ENCODE measurements at regions not wholly inside any gene's neighbourhood (a gene's known extent, or its start where the extent isn't known, plus 50 kb on each side); places are given as distances from the start of the nearest gene placed in this dataset.

DNA sequence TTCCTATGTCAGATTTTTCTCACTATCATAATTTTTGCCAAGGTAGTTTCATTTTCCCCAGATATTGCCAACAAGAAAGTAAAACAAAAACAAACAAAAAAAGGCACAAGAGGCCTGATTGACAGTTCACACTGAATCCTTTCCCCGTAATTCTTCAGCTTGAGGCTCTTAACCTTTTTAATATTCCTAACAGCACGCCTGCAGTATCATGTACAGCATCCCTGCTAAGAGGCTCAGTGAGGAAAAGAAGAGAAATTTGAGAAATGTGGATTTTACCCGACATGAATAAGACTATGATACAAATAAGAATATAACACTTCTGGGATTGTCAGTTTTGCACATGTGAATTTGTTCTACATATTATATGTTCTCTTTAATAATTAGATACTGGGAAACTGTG lies 182.4 kb upstream of the CDK1 start:
- peaks cover 15% of the 10 kb centered on the region for H3K4me1 Mint-ChIP-seq
- H3K4me3 ChIP-seq = no peak overlapping the region
- ATAC-seq = no peak
- TF ChIP-seq EZH2phosphoT487 (IDR thresholded peaks at IDR 0.05; ENCODE audit: unreplicated experiment) = no peak
- TF ChIP-seq, protein P1, sequence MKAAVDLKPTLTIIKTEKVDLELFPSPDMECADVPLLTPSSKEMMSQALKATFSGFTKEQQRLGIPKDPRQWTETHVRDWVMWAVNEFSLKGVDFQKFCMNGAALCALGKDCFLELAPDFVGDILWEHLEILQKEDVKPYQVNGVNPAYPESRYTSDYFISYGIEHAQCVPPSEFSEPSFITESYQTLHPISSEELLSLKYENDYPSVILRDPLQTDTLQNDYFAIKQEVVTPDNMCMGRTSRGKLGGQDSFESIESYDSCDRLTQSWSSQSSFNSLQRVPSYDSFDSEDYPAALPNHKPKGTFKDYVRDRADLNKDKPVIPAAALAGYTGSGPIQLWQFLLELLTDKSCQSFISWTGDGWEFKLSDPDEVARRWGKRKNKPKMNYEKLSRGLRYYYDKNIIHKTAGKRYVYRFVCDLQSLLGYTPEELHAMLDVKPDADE (IDR thresholded peaks at IDR 0.05) = no peak
- TF ChIP-seq, protein P2, sequence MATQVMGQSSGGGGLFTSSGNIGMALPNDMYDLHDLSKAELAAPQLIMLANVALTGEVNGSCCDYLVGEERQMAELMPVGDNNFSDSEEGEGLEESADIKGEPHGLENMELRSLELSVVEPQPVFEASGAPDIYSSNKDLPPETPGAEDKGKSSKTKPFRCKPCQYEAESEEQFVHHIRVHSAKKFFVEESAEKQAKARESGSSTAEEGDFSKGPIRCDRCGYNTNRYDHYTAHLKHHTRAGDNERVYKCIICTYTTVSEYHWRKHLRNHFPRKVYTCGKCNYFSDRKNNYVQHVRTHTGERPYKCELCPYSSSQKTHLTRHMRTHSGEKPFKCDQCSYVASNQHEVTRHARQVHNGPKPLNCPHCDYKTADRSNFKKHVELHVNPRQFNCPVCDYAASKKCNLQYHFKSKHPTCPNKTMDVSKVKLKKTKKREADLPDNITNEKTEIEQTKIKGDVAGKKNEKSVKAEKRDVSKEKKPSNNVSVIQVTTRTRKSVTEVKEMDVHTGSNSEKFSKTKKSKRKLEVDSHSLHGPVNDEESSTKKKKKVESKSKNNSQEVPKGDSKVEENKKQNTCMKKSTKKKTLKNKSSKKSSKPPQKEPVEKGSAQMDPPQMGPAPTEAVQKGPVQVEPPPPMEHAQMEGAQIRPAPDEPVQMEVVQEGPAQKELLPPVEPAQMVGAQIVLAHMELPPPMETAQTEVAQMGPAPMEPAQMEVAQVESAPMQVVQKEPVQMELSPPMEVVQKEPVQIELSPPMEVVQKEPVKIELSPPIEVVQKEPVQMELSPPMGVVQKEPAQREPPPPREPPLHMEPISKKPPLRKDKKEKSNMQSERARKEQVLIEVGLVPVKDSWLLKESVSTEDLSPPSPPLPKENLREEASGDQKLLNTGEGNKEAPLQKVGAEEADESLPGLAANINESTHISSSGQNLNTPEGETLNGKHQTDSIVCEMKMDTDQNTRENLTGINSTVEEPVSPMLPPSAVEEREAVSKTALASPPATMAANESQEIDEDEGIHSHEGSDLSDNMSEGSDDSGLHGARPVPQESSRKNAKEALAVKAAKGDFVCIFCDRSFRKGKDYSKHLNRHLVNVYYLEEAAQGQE (IDR thresholded peaks at IDR 0.05; ENCODE audit: unreplicated experiment) = no peak
- no peak for TF ChIP-seq CREB1 (CRISPR knock-in tag; IDR thresholded peaks at IDR 0.05; ENCODE audit: low read depth)
- no peak for TF ChIP-seq STAT1 (IDR thresholded peaks at IDR 0.05; ENCODE audit: unreplicated experiment)
- TF ChIP-seq, protein P3, sequence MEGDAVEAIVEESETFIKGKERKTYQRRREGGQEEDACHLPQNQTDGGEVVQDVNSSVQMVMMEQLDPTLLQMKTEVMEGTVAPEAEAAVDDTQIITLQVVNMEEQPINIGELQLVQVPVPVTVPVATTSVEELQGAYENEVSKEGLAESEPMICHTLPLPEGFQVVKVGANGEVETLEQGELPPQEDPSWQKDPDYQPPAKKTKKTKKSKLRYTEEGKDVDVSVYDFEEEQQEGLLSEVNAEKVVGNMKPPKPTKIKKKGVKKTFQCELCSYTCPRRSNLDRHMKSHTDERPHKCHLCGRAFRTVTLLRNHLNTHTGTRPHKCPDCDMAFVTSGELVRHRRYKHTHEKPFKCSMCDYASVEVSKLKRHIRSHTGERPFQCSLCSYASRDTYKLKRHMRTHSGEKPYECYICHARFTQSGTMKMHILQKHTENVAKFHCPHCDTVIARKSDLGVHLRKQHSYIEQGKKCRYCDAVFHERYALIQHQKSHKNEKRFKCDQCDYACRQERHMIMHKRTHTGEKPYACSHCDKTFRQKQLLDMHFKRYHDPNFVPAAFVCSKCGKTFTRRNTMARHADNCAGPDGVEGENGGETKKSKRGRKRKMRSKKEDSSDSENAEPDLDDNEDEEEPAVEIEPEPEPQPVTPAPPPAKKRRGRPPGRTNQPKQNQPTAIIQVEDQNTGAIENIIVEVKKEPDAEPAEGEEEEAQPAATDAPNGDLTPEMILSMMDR (conservative IDR thresholded peaks at IDR 0.05; ENCODE audit: low read depth in 2 of 2) = no peak
- no peak for TF ChIP-seq POLR2AphosphoS5 (IDR thresholded peaks at IDR 0.05; ENCODE audit: low read depth)
- TF ChIP-seq, protein P4, sequence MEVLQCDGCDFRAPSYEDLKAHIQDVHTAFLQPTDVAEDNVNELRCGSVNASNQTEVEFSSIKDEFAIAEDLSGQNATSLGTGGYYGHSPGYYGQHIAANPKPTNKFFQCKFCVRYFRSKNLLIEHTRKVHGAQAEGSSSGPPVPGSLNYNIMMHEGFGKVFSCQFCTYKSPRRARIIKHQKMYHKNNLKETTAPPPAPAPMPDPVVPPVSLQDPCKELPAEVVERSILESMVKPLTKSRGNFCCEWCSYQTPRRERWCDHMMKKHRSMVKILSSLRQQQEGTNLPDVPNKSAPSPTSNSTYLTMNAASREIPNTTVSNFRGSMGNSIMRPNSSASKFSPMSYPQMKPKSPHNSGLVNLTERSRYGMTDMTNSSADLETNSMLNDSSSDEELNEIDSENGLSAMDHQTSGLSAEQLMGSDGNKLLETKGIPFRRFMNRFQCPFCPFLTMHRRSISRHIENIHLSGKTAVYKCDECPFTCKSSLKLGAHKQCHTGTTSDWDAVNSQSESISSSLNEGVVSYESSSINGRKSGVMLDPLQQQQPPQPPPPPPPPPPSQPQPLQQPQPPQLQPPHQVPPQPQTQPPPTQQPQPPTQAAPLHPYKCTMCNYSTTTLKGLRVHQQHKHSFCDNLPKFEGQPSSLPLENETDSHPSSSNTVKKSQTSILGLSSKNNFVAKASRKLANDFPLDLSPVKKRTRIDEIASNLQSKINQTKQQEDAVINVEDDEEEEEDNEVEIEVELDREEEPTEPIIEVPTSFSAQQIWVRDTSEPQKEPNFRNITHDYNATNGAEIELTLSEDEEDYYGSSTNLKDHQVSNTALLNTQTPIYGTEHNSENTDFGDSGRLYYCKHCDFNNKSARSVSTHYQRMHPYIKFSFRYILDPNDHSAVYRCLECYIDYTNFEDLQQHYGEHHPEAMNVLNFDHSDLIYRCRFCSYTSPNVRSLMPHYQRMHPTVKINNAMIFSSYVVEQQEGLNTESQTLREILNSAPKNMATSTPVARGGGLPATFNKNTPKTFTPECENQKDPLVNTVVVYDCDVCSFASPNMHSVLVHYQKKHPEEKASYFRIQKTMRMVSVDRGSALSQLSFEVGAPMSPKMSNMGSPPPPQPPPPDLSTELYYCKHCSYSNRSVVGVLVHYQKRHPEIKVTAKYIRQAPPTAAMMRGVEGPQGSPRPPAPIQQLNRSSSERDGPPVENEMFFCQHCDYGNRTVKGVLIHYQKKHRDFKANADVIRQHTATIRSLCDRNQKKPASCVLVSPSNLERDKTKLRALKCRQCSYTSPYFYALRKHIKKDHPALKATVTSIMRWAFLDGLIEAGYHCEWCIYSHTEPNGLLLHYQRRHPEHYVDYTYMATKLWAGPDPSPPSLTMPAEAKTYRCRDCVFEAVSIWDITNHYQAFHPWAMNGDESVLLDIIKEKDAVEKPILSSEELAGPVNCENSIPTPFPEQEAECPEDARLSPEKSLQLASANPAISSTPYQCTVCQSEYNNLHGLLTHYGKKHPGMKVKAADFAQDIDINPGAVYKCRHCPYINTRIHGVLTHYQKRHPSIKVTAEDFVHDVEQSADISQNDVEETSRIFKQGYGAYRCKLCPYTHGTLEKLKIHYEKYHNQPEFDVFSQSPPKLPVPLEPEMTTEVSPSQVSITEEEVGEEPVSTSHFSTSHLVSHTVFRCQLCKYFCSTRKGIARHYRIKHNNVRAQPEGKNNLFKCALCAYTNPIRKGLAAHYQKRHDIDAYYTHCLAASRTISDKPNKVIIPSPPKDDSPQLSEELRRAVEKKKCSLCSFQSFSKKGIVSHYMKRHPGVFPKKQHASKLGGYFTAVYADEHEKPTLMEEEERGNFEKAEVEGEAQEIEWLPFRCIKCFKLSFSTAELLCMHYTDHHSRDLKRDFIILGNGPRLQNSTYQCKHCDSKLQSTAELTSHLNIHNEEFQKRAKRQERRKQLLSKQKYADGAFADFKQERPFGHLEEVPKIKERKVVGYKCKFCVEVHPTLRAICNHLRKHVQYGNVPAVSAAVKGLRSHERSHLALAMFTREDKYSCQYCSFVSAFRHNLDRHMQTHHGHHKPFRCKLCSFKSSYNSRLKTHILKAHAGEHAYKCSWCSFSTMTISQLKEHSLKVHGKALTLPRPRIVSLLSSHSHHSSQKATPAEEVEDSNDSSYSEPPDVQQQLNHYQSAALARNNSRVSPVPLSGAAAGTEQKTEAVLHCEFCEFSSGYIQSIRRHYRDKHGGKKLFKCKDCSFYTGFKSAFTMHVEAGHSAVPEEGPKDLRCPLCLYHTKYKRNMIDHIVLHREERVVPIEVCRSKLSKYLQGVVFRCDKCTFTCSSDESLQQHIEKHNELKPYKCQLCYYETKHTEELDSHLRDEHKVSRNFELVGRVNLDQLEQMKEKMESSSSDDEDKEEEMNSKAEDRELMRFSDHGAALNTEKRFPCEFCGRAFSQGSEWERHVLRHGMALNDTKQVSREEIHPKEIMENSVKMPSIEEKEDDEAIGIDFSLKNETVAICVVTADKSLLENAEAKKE (CRISPR knock-in tag; IDR thresholded peaks at IDR 0.05) = no peak
- no peak for TF ChIP-seq ZNF331 (CRISPR knock-in tag; IDR thresholded peaks at IDR 0.05; ENCODE audit: low read depth)
- no peak for TF ChIP-seq ZNF114 (CRISPR knock-in tag; IDR thresholded peaks at IDR 0.05)
- no peak for TF ChIP-seq NANOG (IDR thresholded peaks at IDR 0.05; ENCODE audit: borderline replicate concordance)
- no peaks in the 10 kb centered on the region for H4K20me1 ChIP-seq (replicated peaks; ENCODE audit: insufficient read depth)
- no peak overlapping the region for H2AFZ ChIP-seq
- no peaks in the 10 kb centered on the region for H3F3A ChIP-seq (replicated peaks; ENCODE audit: low read depth)
- H3K27me3 Mint-ChIP-seq (ENCODE audit: insufficient read depth, low read depth, poor library complexity) = no peaks in the 10 kb centered on the region
- DNase-seq (ENCODE audit: low spot score) = no peak
- no peak overlapping the region for H3K4me2 ChIP-seq
- no peaks in the 10 kb centered on the region for H3K27me3 ChIP-seq (ENCODE audit: insufficient read depth)
- no peaks in the 10 kb centered on the region for H3K4me1 ChIP-seq (ENCODE audit: insufficient read depth)
- H3K36me3 ChIP-seq (ENCODE audit: insufficient read depth) = no peaks in the 10 kb centered on the region
- H3K4me3 Mint-ChIP-seq = no peak overlapping the region
- no peaks in the 10 kb centered on the region for H3K79me2 ChIP-seq (replicated peaks; ENCODE audit: insufficient read depth)
- no peaks in the 10 kb centered on the region for H3K9me2 ChIP-seq (ENCODE audit: insufficient read depth)
- no peak overlapping the region for H3K27ac ChIP-seq (ENCODE audit: low read depth)
- no peaks in the 10 kb centered on the region for H3K36me3 Mint-ChIP-seq (ENCODE audit: low read depth)
- no peaks in the 10 kb centered on the region for H3K9me3 Mint-ChIP-seq
- H3K27ac Mint-ChIP-seq = no peak overlapping the region

Measured in GM23338 (cell line).